ENCODE measurements at regions not wholly inside any gene's neighbourhood (a gene's known extent, or its start where the extent isn't known, plus 50 kb on each side); places are given as distances from the start of the nearest gene placed in this dataset.

GRCh38 chr6:4336778-4337442 is 201.5 kb upstream of the ECI2 start:
- TF ChIP-seq EZH2 (IDR thresholded peaks at IDR 0.05; ENCODE audit: insufficient read depth, poor library complexity, severe bottlenecking) = no peak
- TF ChIP-seq EZH2phosphoT487 (IDR thresholded peaks at IDR 0.05; ENCODE audit: insufficient read depth, low read depth) = no peak

All from GM23248 (cell line).